Activated CD8-positive, alpha-beta memory T cell treated with anti-CD3 and anti-CD28 coated beads, Interleukin-2, amount 50 U/mL, for 48 hours (primary cell): ENCODE measurements at regions not wholly inside any gene's neighbourhood (a gene's known extent, or its start where the extent isn't known, plus 50 kb on each side); places are given as distances from the start of the nearest gene placed in this dataset.

Source experiments
- DNase-seq: peaks from one replicate; pipeline ENCODE4 v3.0.0-alpha.2; 2020

GRCh38 chr15:53462651-53463050 is 296.8 kb downstream of the WDR72 start:
- DNase-seq = no peak

- DNase-seq = no peak
These were observed 297.8 kb downstream of the WDR72 start for GRCh38 chr15:53461677-53462076.

- DNase-seq = no peak
These were observed 300.7 kb downstream of the WDR72 start for GRCh38 chr15:53458736-53459135.

GRCh38 chr15:53457479-53457878 is 302.0 kb downstream of the WDR72 start:
- DNase-seq = no peak

- no peak for DNase-seq
These were observed 304.4 kb downstream of the WDR72 start for GRCh38 chr15:53454843-53455721.

GRCh38 chr15:53454535-53454842 is 305.0 kb downstream of the WDR72 start:
- DNase-seq = no peak

GRCh38 chr15:53453253-53454105 is 306.0 kb downstream of the WDR72 start:
- DNase-seq = no peak

- DNase-seq = no peak
These were observed 311.0 kb downstream of the WDR72 start for GRCh38 chr15:53448232-53449015.

GRCh38 chr15:53447742-53448141 is 311.7 kb downstream of the WDR72 start:
- no peak for DNase-seq

- DNase-seq = no peak
These were observed 312.3 kb downstream of the WDR72 start for GRCh38 chr15:53447053-53447574.

GRCh38 chr15:53446376-53446775 is 313.1 kb downstream of the WDR72 start:
- no peak for DNase-seq

- DNase-seq = no peak
These were observed 313.9 kb downstream of the WDR72 start for GRCh38 chr15:53445531-53445930.

GRCh38 chr15:53437985-53438841 is 321.2 kb downstream of the WDR72 start:
- no peak for DNase-seq

GRCh38 chr15:53437366-53437765 is 322.1 kb downstream of the WDR72 start:
- no peak for DNase-seq

- DNase-seq = no peak
These were observed 325.2 kb downstream of the WDR72 start for GRCh38 chr15:53434174-53434678.

GRCh38 chr15:53416219-53416940 is 343.1 kb downstream of the WDR72 start:
- DNase-seq = no peak

GRCh38 chr15:53414167-53414566 is 345.3 kb downstream of the WDR72 start:
- no peak for DNase-seq

GRCh38 chr15:53412542-53412941 is 346.9 kb downstream of the WDR72 start:
- no peak for DNase-seq

GRCh38 chr15:53404930-53405493 is 354.5 kb downstream of the WDR72 start:
- DNase-seq = no peak

- no peak for DNase-seq
These were observed 358.0 kb downstream of the WDR72 start for GRCh38 chr15:53401503-53401902.

- DNase-seq = no peak
These were observed 358.5 kb downstream of the WDR72 start for GRCh38 chr15:53400986-53401385.
